ENCODE measurements at regions not wholly inside any gene's neighbourhood (a gene's known extent, or its start where the extent isn't known, plus 50 kb on each side); places are given as distances from the start of the nearest gene placed in this dataset.

- TF ChIP-seq CTCF (IDR thresholded peaks at IDR 0.05; ENCODE audit: low read length) (no peak), EZH2 (IDR thresholded peaks at IDR 0.05; ENCODE audit: borderline replicate concordance, low read length) (no peak)
Observed at GRCh38 chr13:104372095-104372655, 1306.0 kb upstream of the SLC10A2 start.
